ENCODE measurements at regions not wholly inside any gene's neighbourhood (a gene's known extent, or its start where the extent isn't known, plus 50 kb on each side); places are given as distances from the start of the nearest gene placed in this dataset.
A peak's percentile ranks its signal among the peaks of the same experiment; 100 is the strongest.
"Not testable (repeated sequence)": the region's sequence is repeated elsewhere in the genome, so short reads cannot be mapped to it uniquely, and the experiment has no call there.

DNA sequence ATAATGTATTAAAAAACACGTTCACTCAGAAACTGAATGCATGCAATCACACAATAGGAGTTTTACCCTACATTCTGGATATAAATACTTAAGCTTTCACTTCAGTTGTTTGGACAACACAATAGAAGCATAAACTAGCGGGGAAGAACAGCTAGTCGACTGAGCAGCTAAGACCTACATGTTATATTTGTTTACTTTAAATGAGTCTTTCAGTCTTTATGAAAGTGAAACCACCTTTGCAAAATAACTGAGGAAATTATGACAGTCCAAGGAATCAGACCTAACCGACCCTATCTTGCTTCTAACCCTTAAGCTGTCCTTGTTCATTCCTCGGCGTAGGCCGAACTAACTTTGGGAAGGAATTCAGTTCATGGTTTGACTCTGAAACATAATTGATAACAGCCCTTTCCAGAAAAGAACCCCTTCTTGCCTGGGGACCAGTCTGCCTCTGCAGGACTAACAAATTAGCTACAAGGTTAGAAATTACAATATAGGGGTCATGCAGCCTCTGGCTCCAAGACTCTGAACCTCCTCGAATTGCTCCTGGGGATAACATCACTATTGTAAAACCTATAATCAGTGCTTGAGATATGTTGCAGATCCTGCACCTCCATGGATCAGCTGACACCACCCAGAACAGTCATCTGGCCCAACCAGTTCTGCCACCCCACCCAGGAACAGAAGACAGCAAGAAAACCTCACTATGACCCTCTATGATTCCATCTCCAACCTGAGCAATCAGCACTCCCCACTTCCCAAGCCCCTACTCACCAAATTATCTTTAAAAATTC lies 185.1 kb upstream of the KLF6 start:
- Histone ChIP-seq H3K27me3 (no peaks in the 10 kb centered on the region), H3K4me3 (no peak overlapping the region), H3K9me3 (replicated peaks) (no peaks in the 10 kb centered on the region), H3K36me3 (no peaks in the 10 kb centered on the region), H3K4me1 (no peaks in the 10 kb centered on the region), H3K27ac (no peak overlapping the region)
- DNase-seq, result no peak

DNA sequence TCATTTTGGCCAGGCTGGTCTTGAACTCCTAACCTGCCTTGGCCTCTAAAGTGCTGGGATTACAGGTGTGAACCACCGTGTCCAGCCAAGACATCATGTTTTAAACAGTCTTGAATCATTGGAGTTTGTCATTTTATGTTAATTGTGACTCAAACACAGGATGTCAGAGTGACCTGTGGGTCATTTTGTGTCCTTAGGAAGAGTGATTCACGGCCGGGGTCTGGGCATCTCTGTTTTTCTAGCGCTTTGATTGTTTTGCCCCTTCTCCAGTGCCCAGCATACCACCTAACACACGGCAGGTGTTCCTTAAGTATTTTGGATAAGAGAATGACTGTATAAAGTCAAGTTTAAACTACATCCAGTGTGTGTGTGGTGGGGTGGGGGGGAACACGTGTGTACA lies 183.7 kb upstream of the KLF6 start:
- no peaks in the 10 kb centered on the region for H3K27me3 ChIP-seq
- no peaks in the 10 kb centered on the region for H3K36me3 ChIP-seq
- H3K4me1 ChIP-seq, result no peaks in the 10 kb centered on the region
- H3K4me3 ChIP-seq, result no peak overlapping the region
- DNase-seq, result no peak
- no peaks in the 10 kb centered on the region for H3K9me3 ChIP-seq (replicated peaks)
- no peak overlapping the region for H3K27ac ChIP-seq

DNA sequence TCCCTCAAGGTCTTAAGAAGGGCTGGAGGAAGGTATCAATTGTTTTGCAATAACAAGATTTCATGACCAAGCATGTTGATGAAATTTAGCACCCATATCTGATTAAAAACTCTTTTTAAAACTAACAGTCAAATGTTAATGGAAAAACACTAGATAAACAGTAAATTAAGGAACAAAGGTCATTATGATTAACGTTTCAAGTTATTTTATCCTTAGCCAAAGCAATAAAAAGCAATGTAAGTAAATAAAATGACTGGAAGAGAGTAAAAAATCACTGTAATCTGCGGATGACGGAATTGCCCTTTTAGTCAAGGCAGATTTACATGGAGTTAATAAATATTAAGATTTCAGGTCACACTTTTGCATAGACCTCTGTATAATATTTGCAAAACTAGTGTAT lies 179.5 kb upstream of the KLF6 start:
- DNase-seq, result no peak
- H3K27me3 ChIP-seq, result no peaks in the 10 kb centered on the region
- H3K27ac ChIP-seq, result no peak overlapping the region
- no peaks in the 10 kb centered on the region for H3K4me1 ChIP-seq
- no peaks in the 10 kb centered on the region for H3K9me3 ChIP-seq (replicated peaks)
- no peak overlapping the region for H3K4me3 ChIP-seq
- H3K36me3 ChIP-seq, result no peaks in the 10 kb centered on the region

DNA sequence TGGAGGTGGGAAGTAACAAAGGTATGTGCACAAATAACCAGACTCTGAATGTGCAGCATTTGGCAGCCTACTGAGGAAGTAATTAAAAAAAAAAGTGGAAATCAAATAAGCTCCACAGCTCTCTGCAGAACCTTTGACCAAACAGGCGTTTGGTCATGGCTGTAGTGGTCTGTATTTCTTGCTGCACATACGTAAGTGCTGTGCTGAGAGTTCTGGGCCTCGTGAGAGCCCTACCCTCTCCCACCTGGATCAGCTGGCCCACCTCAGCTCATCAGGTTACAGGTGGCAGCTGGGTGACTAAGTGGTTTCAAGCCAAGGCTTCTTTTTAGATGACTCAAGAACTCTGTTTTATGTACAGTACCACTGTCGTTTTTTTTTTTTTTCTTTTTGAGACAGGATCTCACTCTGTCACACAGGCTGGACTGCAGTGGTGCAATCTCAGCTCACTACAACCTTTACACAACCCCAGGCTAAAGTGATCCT lies 178.2 kb upstream of the KLF6 start:
- H3K27me3 ChIP-seq, result no peaks in the 10 kb centered on the region
- H3K36me3 ChIP-seq, result no peaks in the 10 kb centered on the region
- no peak overlapping the region for H3K4me3 ChIP-seq
- H3K4me1 ChIP-seq, result no peaks in the 10 kb centered on the region
- no peak overlapping the region for H3K27ac ChIP-seq
- no peak for DNase-seq
- H3K9me3 ChIP-seq (replicated peaks), result no peaks in the 10 kb centered on the region

DNA sequence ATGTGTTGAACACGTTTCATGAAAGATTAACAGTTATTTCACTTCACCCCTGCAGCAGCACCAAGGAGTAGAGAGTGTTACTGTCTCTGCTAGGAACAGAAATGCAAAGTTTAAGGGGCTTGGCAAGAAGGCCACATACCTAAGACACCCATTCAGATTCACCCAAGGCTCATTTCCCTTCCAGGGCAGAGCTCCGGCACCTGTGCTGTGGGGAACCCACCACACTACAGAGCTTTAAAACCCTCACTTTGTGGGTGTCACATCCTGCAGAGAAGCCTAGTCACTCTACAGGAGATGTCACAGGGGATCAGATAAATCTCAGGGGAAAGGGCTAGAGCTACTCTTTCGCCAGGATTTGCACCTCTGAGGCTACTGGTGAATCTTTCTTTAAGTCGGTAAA lies 176.1 kb upstream of the KLF6 start:
- no peak overlapping the region for H3K4me3 ChIP-seq
- H3K36me3 ChIP-seq, result no peaks in the 10 kb centered on the region
- H3K9me3 ChIP-seq (replicated peaks), result no peaks in the 10 kb centered on the region
- H3K27me3 ChIP-seq, result no peaks in the 10 kb centered on the region
- H3K27ac ChIP-seq, result no peak overlapping the region
- H3K4me1 ChIP-seq, result no peaks in the 10 kb centered on the region
- DNase-seq, result no peak

DNA sequence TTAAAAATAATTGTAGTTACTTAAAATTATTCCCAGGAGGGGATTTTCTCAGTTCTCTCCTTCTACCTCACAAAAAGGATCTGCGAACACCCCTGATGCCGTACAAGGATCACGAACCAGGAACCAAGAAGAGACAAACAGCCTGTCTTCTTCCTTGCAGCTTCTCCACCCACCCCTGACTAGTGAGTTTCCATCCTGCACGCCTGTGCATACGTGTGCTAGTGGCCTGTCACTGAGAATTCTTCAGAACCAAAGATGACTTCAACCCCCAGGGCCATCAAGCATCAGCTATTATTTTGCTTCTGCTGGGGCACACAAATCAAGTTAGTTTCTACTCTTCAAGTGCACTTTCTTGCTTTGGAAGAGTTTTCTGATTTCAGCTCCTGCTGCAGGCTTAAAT lies 175.5 kb upstream of the KLF6 start:
- Histone ChIP-seq H3K9me3 (replicated peaks) (no peaks in the 10 kb centered on the region), H3K27ac (no peak overlapping the region), H3K36me3 (no peaks in the 10 kb centered on the region), H3K4me3 (no peak overlapping the region), H3K4me1 (no peaks in the 10 kb centered on the region), H3K27me3 (no peaks in the 10 kb centered on the region)
- no peak for DNase-seq

DNA sequence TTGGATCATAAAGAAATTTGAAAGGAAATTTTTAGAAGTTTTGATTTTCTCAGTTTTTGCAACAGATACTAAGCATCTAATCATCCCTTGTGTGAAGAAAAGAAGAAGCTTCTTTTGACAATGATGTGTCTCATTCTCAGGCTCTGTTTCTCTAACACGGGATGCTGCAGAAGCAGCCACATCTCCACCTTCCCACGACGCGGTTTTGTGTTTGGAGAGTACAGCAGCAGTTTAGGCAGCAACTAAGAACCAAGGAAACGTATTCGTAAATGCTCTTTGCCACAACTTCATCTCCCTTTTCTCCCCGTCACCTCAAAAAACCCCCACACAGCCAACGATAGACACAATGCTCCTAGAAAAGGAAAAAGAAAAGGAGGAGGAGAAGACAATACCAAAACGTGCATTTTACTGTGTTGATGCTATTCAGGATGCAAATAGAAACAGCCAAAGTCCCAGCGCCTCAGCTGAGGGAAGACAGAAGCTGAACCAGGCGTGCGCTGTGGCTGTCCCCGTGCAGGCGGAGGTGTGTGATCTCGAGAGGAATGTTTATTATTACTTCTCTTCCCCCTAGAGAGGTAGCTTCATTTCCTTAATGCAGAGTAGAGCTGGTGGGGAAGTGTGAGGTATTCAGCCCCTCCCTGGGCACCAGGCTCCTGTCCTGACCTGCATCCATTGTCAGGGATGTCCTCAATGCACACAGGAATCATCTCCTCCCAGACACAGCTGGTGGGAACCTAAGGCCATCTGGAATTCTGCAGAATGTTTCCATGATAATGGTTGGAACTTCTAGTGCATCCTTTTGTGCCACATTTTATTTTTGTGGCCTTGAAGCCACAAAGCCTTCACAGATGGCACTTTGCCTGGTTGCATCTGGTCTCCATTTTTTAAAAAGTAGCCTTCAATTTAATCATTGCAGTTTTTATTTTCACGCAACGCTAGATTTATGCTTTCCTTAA lies 174.6 kb upstream of the KLF6 start:
- no peaks in the 10 kb centered on the region for H3K27me3 ChIP-seq
- no peaks in the 10 kb centered on the region for H3K9me3 ChIP-seq (replicated peaks)
- no peak overlapping the region for H3K27ac ChIP-seq
- no peaks in the 10 kb centered on the region for H3K4me1 ChIP-seq
- H3K36me3 ChIP-seq, result no peaks in the 10 kb centered on the region
- DNase-seq, result no peak
- no peak overlapping the region for H3K4me3 ChIP-seq

DNA sequence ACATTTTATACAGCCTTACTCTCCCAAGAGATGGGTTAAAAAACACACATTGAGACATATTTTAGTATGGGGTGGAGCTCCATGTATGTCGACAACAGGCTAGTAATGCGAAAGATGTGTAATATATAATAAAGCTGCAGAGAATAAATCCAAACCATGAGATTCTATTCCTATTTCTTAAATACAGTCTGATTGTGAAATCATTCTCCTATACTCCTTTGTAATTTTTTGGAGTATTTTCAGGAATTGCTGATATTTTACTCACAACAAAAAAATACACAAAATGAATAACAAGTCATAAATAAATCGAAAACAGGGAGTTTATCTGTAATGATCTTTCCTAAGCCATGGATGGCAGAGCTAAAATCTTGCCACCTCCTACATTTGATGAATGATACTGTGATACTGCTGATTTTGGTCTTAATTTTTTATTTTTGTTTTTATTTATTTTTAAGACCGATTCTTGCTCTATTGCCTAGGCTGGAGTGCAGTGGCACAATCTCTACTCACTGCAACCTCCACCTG lies 173.5 kb upstream of the KLF6 start:
- H3K9me3 ChIP-seq (replicated peaks), result no peaks in the 10 kb centered on the region

DNA sequence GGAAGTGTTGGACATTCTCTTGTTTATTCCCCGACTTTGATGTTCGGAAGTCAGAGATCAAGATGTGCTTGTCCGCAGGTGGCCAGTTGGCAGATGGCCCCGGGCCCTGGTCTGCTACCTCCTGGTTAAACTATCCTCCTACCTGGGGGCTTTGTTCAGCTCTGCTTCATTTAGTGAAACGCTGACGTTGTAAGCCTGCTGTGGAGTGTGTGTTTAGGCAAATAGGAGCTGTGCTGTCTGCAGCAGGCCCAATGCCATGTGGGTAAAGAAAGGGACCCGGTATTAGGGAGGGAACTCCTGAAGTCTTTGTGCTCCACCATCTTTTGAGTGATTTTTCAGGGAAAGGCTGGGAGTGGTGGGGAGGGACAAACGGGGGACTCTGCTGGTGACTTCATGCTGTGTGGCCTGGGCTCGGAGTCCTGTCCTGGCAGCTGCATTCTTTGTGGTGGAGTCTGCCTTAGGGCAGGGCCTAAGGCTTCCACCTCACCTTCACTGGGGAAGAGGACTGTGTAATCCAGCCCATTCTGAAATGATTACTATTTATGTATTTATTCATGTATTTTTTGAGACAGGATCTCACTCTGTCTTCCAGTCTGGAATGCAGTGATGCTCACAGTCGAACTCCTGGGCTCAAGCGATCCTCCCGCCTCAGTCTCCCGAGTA lies 171.1 kb upstream of the KLF6 start:
- Histone ChIP-seq H3K4me3 (no peak overlapping the region), H3K27ac (no peak overlapping the region), H3K9me3 (replicated peaks) (no peaks in the 10 kb centered on the region), H3K36me3 (no peaks in the 10 kb centered on the region), H3K4me1 (no peaks in the 10 kb centered on the region), H3K27me3 (no peaks in the 10 kb centered on the region)
- peak in 1 of 2 experiments; percentile 1 for DNase-seq

More for the DNA sequence above, 173.5 kb upstream of the KLF6 start:
- no peak for DNase-seq
- no peaks in the 10 kb centered on the region for H3K36me3 ChIP-seq
- H3K27me3 ChIP-seq, result no peaks in the 10 kb centered on the region
- H3K4me3 ChIP-seq, result no peak overlapping the region
- no peak overlapping the region for H3K27ac ChIP-seq
- H3K4me1 ChIP-seq, result no peaks in the 10 kb centered on the region

DNA sequence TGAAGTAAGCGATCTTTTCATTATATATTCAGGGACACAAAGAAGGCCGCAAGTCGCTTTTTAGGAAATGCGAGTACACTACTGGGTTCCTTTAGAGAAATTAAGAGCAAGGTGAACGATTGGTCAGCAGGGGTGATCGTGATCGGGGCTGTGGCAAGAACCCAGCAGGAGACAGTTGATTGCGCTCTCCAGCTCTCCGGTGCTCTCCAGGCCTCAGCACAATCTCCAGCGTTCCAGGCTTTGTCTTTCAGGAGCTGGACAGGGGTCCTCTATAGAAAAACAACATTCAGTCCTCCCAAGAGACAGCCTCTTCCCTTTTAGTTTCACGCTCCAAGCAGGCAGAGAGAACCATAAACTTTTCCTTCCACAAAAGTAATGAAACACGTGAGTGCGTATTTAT lies 170.5 kb upstream of the KLF6 start:
- no peaks in the 10 kb centered on the region for H3K36me3 ChIP-seq
- H3K4me3 ChIP-seq, result no peak overlapping the region
- H3K27me3 ChIP-seq, result no peaks in the 10 kb centered on the region
- no peak overlapping the region for H3K27ac ChIP-seq
- H3K4me1 ChIP-seq, result no peaks in the 10 kb centered on the region
- DNase-seq, result no peak
- H3K9me3 ChIP-seq (replicated peaks), result no peaks in the 10 kb centered on the region

DNA sequence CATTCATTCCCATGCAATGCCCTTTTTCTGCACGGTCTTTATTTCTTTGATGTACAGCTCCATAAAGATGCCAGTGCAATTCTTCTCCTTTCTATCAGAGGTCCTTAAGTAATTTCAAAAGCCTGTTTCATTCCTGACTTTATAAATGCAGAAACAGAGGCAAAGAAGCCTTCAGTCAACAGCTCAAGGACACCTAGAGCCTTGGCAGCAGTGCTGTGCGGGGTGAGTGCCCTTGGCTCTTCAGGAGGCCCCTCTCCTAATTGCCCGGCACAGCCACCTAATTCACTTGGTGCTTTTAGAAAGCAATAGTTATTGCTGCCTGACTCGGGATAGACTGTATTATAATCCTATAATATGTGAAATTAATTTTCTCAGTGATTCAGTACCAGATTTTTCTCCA lies 169.6 kb upstream of the KLF6 start:
- Histone ChIP-seq H3K4me3 (no peak overlapping the region), H3K27ac (no peak overlapping the region), H3K4me1 (no peaks in the 10 kb centered on the region), H3K27me3 (no peaks in the 10 kb centered on the region), H3K36me3 (no peaks in the 10 kb centered on the region), H3K9me3 (replicated peaks) (no peaks in the 10 kb centered on the region)
- DNase-seq, result no peak

DNA sequence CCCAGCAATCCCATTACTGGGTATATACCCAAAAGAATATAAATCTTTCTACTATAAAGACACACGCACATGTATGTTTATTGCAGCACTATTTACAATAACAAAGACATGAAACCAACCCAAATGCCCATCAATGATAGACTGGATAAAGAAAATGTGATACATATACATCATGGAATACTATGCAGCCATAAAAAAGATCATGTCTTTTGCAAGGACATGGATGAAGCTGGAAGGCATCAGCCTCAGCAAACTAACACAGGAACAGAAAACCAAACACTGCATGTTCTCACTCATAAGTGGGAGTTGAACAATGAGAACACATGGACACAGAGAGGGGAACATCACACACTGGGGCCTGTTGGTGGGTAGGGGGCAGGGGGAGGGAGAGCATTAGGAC lies 169.0 kb upstream of the KLF6 start:
- not testable (repeated sequence) for DNase-seq; H3K4me1 ChIP-seq; H3K27ac ChIP-seq; H3K9me3 ChIP-seq (replicated peaks); H3K27me3 ChIP-seq; H3K36me3 ChIP-seq; H3K4me3 ChIP-seq

DNA sequence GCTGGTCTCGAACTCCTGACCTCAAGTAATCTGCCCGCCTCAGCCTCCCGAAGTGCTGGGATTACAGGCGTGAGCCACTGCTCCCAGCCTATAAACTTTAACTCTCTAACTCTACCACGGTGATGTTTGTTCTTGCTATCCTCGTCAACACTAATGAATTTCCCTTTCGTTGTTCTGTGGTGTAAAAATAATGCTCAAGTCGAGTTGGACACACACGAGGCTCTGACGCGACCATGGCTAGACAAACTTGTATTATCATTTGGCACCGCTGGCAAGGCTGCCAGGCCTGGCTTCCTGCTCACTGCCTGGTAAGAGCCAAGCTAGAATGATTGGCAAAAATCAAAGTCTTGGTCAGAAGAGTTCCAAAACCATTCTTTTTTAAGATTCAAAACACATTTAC lies 167.0 kb upstream of the KLF6 start:
- DNase-seq, result no peak

DNA sequence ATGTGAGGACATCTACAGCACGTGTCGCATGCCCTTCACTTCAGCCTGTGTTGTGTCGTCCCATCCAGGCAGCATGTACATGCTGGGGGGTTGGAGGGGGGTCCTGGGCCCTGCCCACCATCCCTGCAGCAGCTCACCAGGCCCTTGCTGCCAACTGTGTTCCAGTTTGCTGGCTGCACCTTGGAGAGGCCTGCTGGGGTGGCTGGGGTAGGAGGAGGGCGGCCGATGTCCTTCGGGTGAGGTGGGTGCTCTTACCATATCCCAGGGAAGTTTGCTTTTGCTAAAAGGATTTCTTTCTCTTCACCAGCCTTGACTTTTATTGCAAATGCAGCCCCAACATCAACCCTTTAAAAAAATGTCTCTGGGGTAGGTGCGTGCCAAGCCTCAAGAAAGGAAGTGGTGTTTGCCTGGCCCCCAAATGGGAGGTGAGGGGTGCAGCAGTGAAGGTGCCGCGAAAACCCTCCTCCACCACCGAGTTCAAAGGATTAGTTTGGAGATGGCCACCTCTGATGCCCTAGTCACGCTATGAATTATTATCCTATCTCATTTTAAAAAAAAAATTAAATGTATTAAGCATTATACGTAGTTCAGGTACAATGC lies 165.8 kb upstream of the KLF6 start:
- Histone ChIP-seq H3K4me3 (no peak overlapping the region), H3K27me3 (no peaks in the 10 kb centered on the region), H3K4me1 (no peaks in the 10 kb centered on the region), H3K27ac (no peak overlapping the region), H3K9me3 (replicated peaks) (no peaks in the 10 kb centered on the region), H3K36me3 (no peaks in the 10 kb centered on the region)
- DNase-seq, result no peak

More for the DNA sequence above, 167.0 kb upstream of the KLF6 start:
- Histone ChIP-seq H3K36me3 (no peaks in the 10 kb centered on the region), H3K9me3 (replicated peaks) (no peaks in the 10 kb centered on the region), H3K27me3 (no peaks in the 10 kb centered on the region), H3K4me3 (no peak overlapping the region), H3K27ac (no peak overlapping the region), H3K4me1 (no peaks in the 10 kb centered on the region)
